ENCODE measurements at regions not wholly inside any gene's neighbourhood (a gene's known extent, or its start where the extent isn't known, plus 50 kb on each side); places are given as distances from the start of the nearest gene placed in this dataset.
"Not testable (repeated sequence)": the region's sequence is repeated elsewhere in the genome, so short reads cannot be mapped to it uniquely, and the experiment has no call there.

DNA sequence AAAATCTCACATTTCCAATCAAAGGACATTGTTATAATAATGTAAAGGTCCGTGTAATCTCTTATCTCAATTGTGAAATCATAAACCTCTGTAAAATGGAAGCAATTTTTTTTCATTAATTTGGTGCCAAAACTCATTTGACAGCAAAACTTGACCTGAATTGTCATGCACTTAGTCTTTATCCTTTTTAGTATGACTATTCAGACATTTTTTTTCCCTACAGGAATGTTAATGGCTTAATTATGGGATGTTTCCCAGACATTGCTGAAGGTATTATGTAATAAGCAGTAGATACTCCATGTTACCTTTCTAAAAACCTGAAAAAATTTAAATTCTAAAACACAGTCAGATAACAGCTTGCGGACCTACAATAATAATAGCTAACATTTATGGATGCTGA lies 228.9 kb downstream of the LHFPL1 start:
- H3K4me3 Mint-ChIP-seq (ENCODE audit: low read depth), result no peak overlapping the region
- no peak for DNase-seq (ENCODE audit: low spot score, unreplicated experiment)
- TF ChIP-seq, protein P1, sequence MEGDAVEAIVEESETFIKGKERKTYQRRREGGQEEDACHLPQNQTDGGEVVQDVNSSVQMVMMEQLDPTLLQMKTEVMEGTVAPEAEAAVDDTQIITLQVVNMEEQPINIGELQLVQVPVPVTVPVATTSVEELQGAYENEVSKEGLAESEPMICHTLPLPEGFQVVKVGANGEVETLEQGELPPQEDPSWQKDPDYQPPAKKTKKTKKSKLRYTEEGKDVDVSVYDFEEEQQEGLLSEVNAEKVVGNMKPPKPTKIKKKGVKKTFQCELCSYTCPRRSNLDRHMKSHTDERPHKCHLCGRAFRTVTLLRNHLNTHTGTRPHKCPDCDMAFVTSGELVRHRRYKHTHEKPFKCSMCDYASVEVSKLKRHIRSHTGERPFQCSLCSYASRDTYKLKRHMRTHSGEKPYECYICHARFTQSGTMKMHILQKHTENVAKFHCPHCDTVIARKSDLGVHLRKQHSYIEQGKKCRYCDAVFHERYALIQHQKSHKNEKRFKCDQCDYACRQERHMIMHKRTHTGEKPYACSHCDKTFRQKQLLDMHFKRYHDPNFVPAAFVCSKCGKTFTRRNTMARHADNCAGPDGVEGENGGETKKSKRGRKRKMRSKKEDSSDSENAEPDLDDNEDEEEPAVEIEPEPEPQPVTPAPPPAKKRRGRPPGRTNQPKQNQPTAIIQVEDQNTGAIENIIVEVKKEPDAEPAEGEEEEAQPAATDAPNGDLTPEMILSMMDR (IDR thresholded peaks at IDR 0.05; ENCODE audit: unreplicated experiment), result no peak
- H3K27me3 Mint-ChIP-seq, result no peaks in the 10 kb centered on the region
- H3K27ac Mint-ChIP-seq, result no peak overlapping the region
- H3K4me1 Mint-ChIP-seq (ENCODE audit: low read depth), result no peaks in the 10 kb centered on the region
- H3K9me3 Mint-ChIP-seq (ENCODE audit: low read depth), result no peaks in the 10 kb centered on the region
- no peaks in the 10 kb centered on the region for H3K36me3 Mint-ChIP-seq (ENCODE audit: insufficient read depth)

DNA sequence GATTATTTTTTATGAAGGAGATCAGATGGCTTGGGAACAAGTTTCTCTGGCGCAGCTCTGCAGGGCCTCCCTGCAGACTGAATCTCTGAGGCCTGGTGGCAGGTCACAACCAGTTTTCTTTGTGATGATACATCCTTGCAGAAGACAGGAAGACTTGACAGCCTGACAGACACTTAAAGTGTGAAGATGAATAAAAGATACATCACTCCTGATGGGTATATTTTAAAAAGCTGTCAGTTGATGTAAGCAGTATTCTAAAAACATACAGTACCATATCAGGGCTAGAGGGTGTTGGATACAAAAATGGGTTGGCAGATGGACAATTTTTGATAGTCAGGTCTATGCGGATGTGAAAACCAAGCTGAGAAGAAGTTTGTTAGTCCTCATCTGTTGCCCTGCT lies 239.5 kb downstream of the LHFPL1 start:
- TF ChIP-seq, protein P1 (IDR thresholded peaks at IDR 0.05; ENCODE audit: unreplicated experiment), result no peak
- no peak overlapping the region for H3K27ac Mint-ChIP-seq
- no peak for DNase-seq (ENCODE audit: low spot score, unreplicated experiment)
- no peaks in the 10 kb centered on the region for H3K36me3 Mint-ChIP-seq (ENCODE audit: insufficient read depth)
- no peaks in the 10 kb centered on the region for H3K27me3 Mint-ChIP-seq
- no peak overlapping the region for H3K4me3 Mint-ChIP-seq (ENCODE audit: low read depth)
- peaks cover 5% of the 10 kb centered on the region for H3K9me3 Mint-ChIP-seq (ENCODE audit: low read depth)
- H3K4me1 Mint-ChIP-seq (ENCODE audit: low read depth), result peaks cover 2% of the 10 kb centered on the region

DNA sequence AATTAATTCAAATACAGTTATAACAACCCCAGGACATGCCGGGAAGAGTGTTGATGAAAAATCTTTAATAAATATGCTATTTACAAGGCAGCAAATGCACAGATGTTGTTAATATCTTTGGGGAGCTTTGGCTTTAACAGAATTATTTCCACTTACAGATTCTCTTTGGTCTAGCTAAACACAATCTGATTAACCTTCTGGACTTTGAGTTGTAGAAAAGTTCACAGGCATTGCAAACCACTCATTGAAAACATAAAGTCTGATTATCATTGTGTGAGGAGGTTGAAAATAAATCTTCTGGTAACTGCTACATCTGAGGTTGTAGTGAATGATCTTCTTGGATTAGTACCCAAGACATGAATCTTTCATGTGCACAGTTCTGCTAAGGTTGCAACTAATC lies 255.6 kb downstream of the LHFPL1 start:
- no peak for DNase-seq (ENCODE audit: low spot score, unreplicated experiment)
- H3K4me3 Mint-ChIP-seq (ENCODE audit: low read depth), result no peak overlapping the region
- peaks cover 2% of the 10 kb centered on the region for H3K9me3 Mint-ChIP-seq (ENCODE audit: low read depth)
- no peak overlapping the region for H3K27ac Mint-ChIP-seq
- H3K27me3 Mint-ChIP-seq, result no peaks in the 10 kb centered on the region
- no peaks in the 10 kb centered on the region for H3K36me3 Mint-ChIP-seq (ENCODE audit: insufficient read depth)
- TF ChIP-seq, protein P1 (IDR thresholded peaks at IDR 0.05; ENCODE audit: unreplicated experiment), result no peak
- H3K4me1 Mint-ChIP-seq (ENCODE audit: low read depth), result peaks cover 2% of the 10 kb centered on the region

DNA sequence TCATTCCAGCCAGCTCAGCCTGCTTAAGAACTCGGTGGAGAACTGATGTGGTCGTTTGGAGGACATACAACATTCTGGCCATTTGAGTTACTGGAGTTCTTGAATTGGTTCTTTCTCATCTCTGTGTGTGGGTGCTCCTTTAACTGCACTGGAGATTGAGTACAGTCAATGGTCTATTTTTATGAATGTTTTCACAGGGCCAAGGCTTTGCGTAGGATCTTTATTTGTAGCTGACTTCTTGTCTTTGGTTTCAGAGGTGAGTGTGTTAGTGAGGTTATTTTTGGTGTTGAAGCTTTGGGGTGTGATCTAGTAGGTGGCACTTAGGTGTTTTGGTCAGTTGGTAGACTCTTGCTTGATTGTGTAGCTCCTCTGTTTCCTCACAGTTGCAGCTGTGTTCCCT lies 288.4 kb downstream of the LHFPL1 start:
- no peak for DNase-seq (ENCODE audit: low spot score, unreplicated experiment)
- Mint-ChIP-seq H3K4me3 (ENCODE audit: low read depth) (no peak overlapping the region), H3K9me3 (ENCODE audit: low read depth) (no peaks in the 10 kb centered on the region), H3K4me1 (ENCODE audit: low read depth) (no peaks in the 10 kb centered on the region), H3K36me3 (ENCODE audit: insufficient read depth) (no peaks in the 10 kb centered on the region), H3K27me3 (no peaks in the 10 kb centered on the region), H3K27ac (no peak overlapping the region)
- TF ChIP-seq, protein P1 (IDR thresholded peaks at IDR 0.05; ENCODE audit: unreplicated experiment), result no peak

DNA sequence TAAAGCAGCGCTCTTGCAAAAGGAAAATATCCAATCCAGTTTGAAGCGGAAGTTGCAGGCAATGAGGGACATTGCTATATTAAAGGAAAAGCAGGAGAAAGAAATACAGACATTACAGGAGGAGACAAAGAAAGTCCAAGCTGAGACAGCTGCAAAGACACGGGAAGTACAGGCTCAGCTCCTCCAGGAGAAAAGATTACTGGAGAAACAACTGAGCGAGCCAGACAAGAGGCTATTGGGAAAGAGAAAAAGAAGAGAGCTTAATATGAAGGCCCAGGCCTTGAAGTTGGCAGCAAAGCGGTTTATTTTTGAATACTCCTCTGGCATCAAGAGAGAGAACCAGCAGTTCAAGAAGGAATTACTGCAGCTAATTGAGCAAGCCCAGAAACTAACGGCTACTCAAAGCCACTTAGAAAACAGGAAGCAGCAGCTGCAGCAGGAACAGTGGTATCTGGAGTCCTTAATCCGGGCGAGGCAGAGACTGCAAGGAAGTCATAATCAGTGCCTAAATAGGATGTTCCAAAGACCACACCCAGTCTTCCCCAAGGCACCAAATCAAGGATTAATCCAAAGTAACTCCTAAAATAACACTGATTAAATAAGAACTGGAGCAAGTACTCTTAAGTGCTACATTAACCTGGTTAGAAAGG lies 298.0 kb downstream of the LHFPL1 start:
- not testable (repeated sequence) for H3K36me3 Mint-ChIP-seq (ENCODE audit: insufficient read depth); DNase-seq (ENCODE audit: low spot score, unreplicated experiment); H3K27ac Mint-ChIP-seq; H3K27me3 Mint-ChIP-seq; H3K4me3 Mint-ChIP-seq (ENCODE audit: low read depth); H3K4me1 Mint-ChIP-seq (ENCODE audit: low read depth); H3K9me3 Mint-ChIP-seq (ENCODE audit: low read depth)

GRCh38 chrX:112380541-112381278 lies 298.1 kb upstream of the TRPC5 start:
- DNase-seq (ENCODE audit: low spot score, unreplicated experiment), result no peak
- no peak overlapping the region for H3K4me3 Mint-ChIP-seq (ENCODE audit: low read depth)
- H3K36me3 Mint-ChIP-seq (ENCODE audit: insufficient read depth), result no peaks in the 10 kb centered on the region
- H3K27ac Mint-ChIP-seq, result no peak overlapping the region
- no peaks in the 10 kb centered on the region for H3K27me3 Mint-ChIP-seq
- peaks cover 2% of the 10 kb centered on the region for H3K4me1 Mint-ChIP-seq (ENCODE audit: low read depth)
- peaks cover 3% of the 10 kb centered on the region for H3K9me3 Mint-ChIP-seq (ENCODE audit: low read depth)
- TF ChIP-seq, protein P1 (IDR thresholded peaks at IDR 0.05; ENCODE audit: unreplicated experiment), result no peak

All from progenitor cell of endocrine pancreas (in vitro differentiated cells).